MM.1S (cell line): ENCODE measurements at regions not wholly inside any gene's neighbourhood (a gene's known extent, or its start where the extent isn't known, plus 50 kb on each side); places are given as distances from the start of the nearest gene placed in this dataset.
"Not testable (repeated sequence)": the region's sequence is repeated elsewhere in the genome, so short reads cannot be mapped to it uniquely, and the experiment has no call there.

Experiments
- DNase-seq: peaks from one replicate; pipeline ENCODE4 v3.0.0-alpha.2; 2015
- H2AFZ ChIP-seq: fragments of 300-600 bp; sonication (generic); 2 replicates; pipeline ENCODE4 v1.6.0; 2016; ENCODE audit warnings: antibody characterized with exemption, low read length
- H3F3A ChIP-seq: fragments of 300-600 bp; sonication (generic); 2 replicates; pipeline ENCODE4 v1.6.1; 2016; ENCODE audit warnings: mild to moderate bottlenecking, antibody characterized with exemption, low read length, moderate library complexity, mixed read lengths; ENCODE audit not compliant: insufficient read depth
- H3K27ac ChIP-seq: fragments of 300-600 bp; sonication (generic); 2 replicates; pipeline ENCODE4 v1.5.1; 2016; ENCODE audit warnings: mild to moderate bottlenecking, low read length
- H3K27me3 ChIP-seq: fragments of 300-600 bp; sonication (generic); replicated peaks from 2 replicates; pipeline ENCODE4 v1.6.0; 2016; ENCODE audit warnings: low read length; ENCODE audit not compliant: insufficient read depth
- H3K36me3 ChIP-seq: fragments of 300-600 bp; sonication (generic); replicated peaks from 2 replicates; pipeline ENCODE4 v1.6.1; 2016; ENCODE audit warnings: mild to moderate bottlenecking, low read length, mixed read lengths; ENCODE audit not compliant: insufficient read depth
- H3K4me1 ChIP-seq: fragments of 300-600 bp; sonication (generic); 2 replicates; pipeline ENCODE4 v1.6.1; 2016; ENCODE audit warnings: low read length, mixed read lengths
- H3K4me2 ChIP-seq: fragments of 300-600 bp; sonication (generic); 2 replicates; pipeline ENCODE4 v1.6.0; 2016; ENCODE audit warnings: low read depth, low read length
- H3K4me3 ChIP-seq: fragments of 300-600 bp; sonication (generic); 2 replicates; pipeline ENCODE4 v1.5.1; 2016; ENCODE audit warnings: low read length, mixed read lengths
- H3K79me2 ChIP-seq: fragments of 300-600 bp; sonication (generic); 2 replicates; pipeline ENCODE4 v1.6.1; 2016; ENCODE audit warnings: mixed run types, low read length, mixed read lengths
- H3K9ac ChIP-seq: fragments of 300-600 bp; sonication (generic); 2 replicates; pipeline ENCODE4 v1.6.1; 2016; ENCODE audit warnings: low read length, mixed read lengths
- H3K9me2 ChIP-seq: fragments of 300-600 bp; sonication (generic); replicated peaks from 2 replicates; pipeline ENCODE4 v1.6.1; 2016; ENCODE audit warnings: mild to moderate bottlenecking, low read length, mixed read lengths; ENCODE audit not compliant: insufficient read depth
- H3K9me3 ChIP-seq: fragments of 300-600 bp; sonication (generic); replicated peaks from 2 replicates; pipeline ENCODE4 v1.6.1; 2016; ENCODE audit warnings: mild to moderate bottlenecking, low read length, mixed read lengths; ENCODE audit not compliant: insufficient read depth
- H4K20me1 ChIP-seq: fragments of 300-600 bp; sonication (generic); 2 replicates; pipeline ENCODE4 v1.6.1; 2016; ENCODE audit warnings: mild to moderate bottlenecking, low read length, moderate library complexity, mixed read lengths; ENCODE audit not compliant: insufficient read depth
- CTCF ChIP-seq: fragments of 300-600 bp; sonication (generic); IDR thresholded peaks from 2 replicates; pipeline ENCODE4 v1.5.1; 2016; ENCODE audit warnings: antibody characterized with exemption, low read length, mixed read lengths
- EZH2 ChIP-seq: fragments of 300-600 bp; sonication (generic); optimal IDR thresholded peaks from 2 replicates; pipeline ENCODE3; 2017; ENCODE audit warnings: low read depth, mild to moderate bottlenecking, antibody characterized with exemption, low read length, mixed read lengths
- EZH2phosphoT487 ChIP-seq: fragments of 300-600 bp; sonication (generic); IDR thresholded peaks from 2 replicates; pipeline ENCODE4 v1.6.1; 2018; ENCODE audit warnings: antibody characterized with exemption, low read length

- Histone ChIP-seq H3K9ac (no peak overlapping the region), H4K20me1 (no peaks in the 10 kb centered on the region), H3K4me1 (no peaks in the 10 kb centered on the region), H3K27ac (no peak overlapping the region), H3K27me3 (no peaks in the 10 kb centered on the region), H3K9me2 (no peaks in the 10 kb centered on the region), H3K4me2 (no peak overlapping the region), H3K36me3 (no peaks in the 10 kb centered on the region), H3K9me3 (no peaks in the 10 kb centered on the region), H3K4me3 (no peak overlapping the region), H3K79me2 (no peaks in the 10 kb centered on the region), H3F3A (no peaks in the 10 kb centered on the region), H2AFZ (no peak overlapping the region)
- no peak for DNase-seq
- TF ChIP-seq EZH2 = no peak
- TF ChIP-seq CTCF = no peak
- TF ChIP-seq EZH2phosphoT487 = no peak
These were observed 1176.8 kb downstream of the FAM133A start for GRCh38 chrX:94850811-94851210.

DNA sequence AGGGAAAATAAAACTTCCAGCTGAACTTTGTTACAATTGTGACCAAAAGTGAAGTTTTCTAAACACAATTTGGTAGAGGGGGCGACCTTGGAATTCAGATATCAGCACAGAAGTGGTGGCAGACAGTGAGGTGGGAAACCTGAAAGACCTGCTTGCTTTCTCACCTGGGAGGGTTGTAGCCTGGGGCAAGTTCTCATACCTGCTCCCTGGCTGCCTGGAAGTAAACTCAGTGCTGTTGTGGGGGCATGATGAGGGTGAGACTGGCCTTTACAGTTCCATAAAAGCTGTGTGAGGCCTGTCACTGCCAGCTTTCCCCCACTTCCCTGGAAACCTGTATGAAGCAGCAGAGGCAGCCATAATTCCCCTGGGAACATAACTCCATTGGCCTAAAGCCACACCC, 1180.2 kb downstream of the FAM133A start:
- H3K27ac ChIP-seq = no peak overlapping the region
- H3K4me3 ChIP-seq = no peak overlapping the region
- no peak overlapping the region for H3K4me2 ChIP-seq
- no peak for TF ChIP-seq EZH2phosphoT487
- no peak for TF ChIP-seq CTCF
- no peak for TF ChIP-seq EZH2
- H3K9ac ChIP-seq = no peak overlapping the region
- H2AFZ ChIP-seq = no peak overlapping the region
- no peaks in the 10 kb centered on the region for H3K79me2 ChIP-seq
- no peak for DNase-seq
- no peaks in the 10 kb centered on the region for H3K9me3 ChIP-seq
- H3K27me3 ChIP-seq = no peaks in the 10 kb centered on the region
- no peaks in the 10 kb centered on the region for H3K9me2 ChIP-seq
- H4K20me1 ChIP-seq = no peaks in the 10 kb centered on the region
- no peaks in the 10 kb centered on the region for H3F3A ChIP-seq
- H3K36me3 ChIP-seq = no peaks in the 10 kb centered on the region
- H3K4me1 ChIP-seq = no peaks in the 10 kb centered on the region

- H2AFZ ChIP-seq, H3K79me2 ChIP-seq, H3K4me1 ChIP-seq, H3K27me3 ChIP-seq, H3F3A ChIP-seq, H3K9me2 ChIP-seq, H3K4me2 ChIP-seq, H3K4me3 ChIP-seq, H3K9me3 ChIP-seq, H3K27ac ChIP-seq, H3K36me3 ChIP-seq, H3K9ac ChIP-seq, DNase-seq, H4K20me1 ChIP-seq: not testable (repeated sequence)
These were observed 1188.5 kb downstream of the FAM133A start for GRCh38 chrX:94862470-94862869.

- no peak overlapping the region for H3K4me2 ChIP-seq
- no peak overlapping the region for H2AFZ ChIP-seq
- H3K4me3 ChIP-seq = no peak overlapping the region
- no peaks in the 10 kb centered on the region for H3K4me1 ChIP-seq
- no peaks in the 10 kb centered on the region for H3F3A ChIP-seq
- H3K27me3 ChIP-seq = no peaks in the 10 kb centered on the region
- no peaks in the 10 kb centered on the region for H3K79me2 ChIP-seq
- no peaks in the 10 kb centered on the region for H3K9me3 ChIP-seq
- H3K9me2 ChIP-seq = no peaks in the 10 kb centered on the region
- H3K9ac ChIP-seq = no peak overlapping the region
- H3K36me3 ChIP-seq = no peaks in the 10 kb centered on the region
- no peak for DNase-seq
- no peak for TF ChIP-seq CTCF
- no peaks in the 10 kb centered on the region for H4K20me1 ChIP-seq
- H3K27ac ChIP-seq = no peak overlapping the region
These were observed 1197.6 kb downstream of the FAM133A start for GRCh38 chrX:94871640-94872039.
